HG03558 (cell line): ENCODE measurements at regions not wholly inside any gene's neighbourhood (a gene's known extent, or its start where the extent isn't known, plus 50 kb on each side); places are given as distances from the start of the nearest gene placed in this dataset.
"Not testable (repeated sequence)": the region's sequence is repeated elsewhere in the genome, so short reads cannot be mapped to it uniquely, and the experiment has no call there.

Experiments
- ATAC-seq: cut with Tn5 transposase; IDR thresholded peaks from one replicate; pipeline ENCODE4 v1.9.1; 2021; ENCODE audit warnings: moderate number of reproducible peaks; ENCODE audit not compliant: unreplicated experiment; ENCODE audit errors: extremely low read depth

GRCh38 chrX:44785652-44786051, 58.2 kb upstream of the DUSP21 start:
- no peak for ATAC-seq

- ATAC-seq = no peak
These were observed 59.6 kb upstream of the DUSP21 start for GRCh38 chrX:44784241-44784640.

- no peak for ATAC-seq
These were observed 65.6 kb upstream of the DUSP21 start for GRCh38 chrX:44778254-44778653.

- no peak for ATAC-seq
These were observed 68.1 kb upstream of the DUSP21 start for GRCh38 chrX:44775726-44776125.

GRCh38 chrX:44774066-44774465, 69.8 kb upstream of the DUSP21 start:
- ATAC-seq = not testable (repeated sequence)

GRCh38 chrX:44770121-44770520, 73.7 kb upstream of the DUSP21 start:
- no peak for ATAC-seq

GRCh38 chrX:44767308-44767707, 76.5 kb upstream of the DUSP21 start:
- ATAC-seq = no peak

GRCh38 chrX:44765556-44765955, 78.3 kb upstream of the DUSP21 start:
- ATAC-seq = no peak

GRCh38 chrX:44747969-44748368, 95.9 kb upstream of the DUSP21 start:
- no peak for ATAC-seq

- ATAC-seq = no peak
These were observed 96.5 kb upstream of the DUSP21 start for GRCh38 chrX:44747317-44747716.

GRCh38 chrX:44744799-44745198, 99.0 kb upstream of the DUSP21 start:
- no peak for ATAC-seq

GRCh38 chrX:44742480-44743155, 101.2 kb upstream of the DUSP21 start:
- no peak for ATAC-seq

- ATAC-seq = not testable (repeated sequence)
These were observed 102.0 kb upstream of the DUSP21 start for GRCh38 chrX:44741859-44742258.

- ATAC-seq = not testable (repeated sequence)
These were observed 102.4 kb upstream of the DUSP21 start for GRCh38 chrX:44741458-44741857.

- no peak for ATAC-seq
These were observed 108.3 kb upstream of the DUSP21 start for GRCh38 chrX:44735498-44735897.

GRCh38 chrX:44733931-44734330, 109.9 kb upstream of the DUSP21 start:
- no peak for ATAC-seq

- no peak for ATAC-seq
These were observed 112.7 kb upstream of the DUSP21 start for GRCh38 chrX:44731160-44731559.

- ATAC-seq = no peak
These were observed 120.4 kb upstream of the DUSP21 start for GRCh38 chrX:44723426-44723825.

- no peak for ATAC-seq
These were observed 135.4 kb upstream of the DUSP21 start for GRCh38 chrX:44708470-44708869.

- ATAC-seq = no peak
These were observed 137.8 kb upstream of the DUSP21 start for GRCh38 chrX:44705817-44706551.

- ATAC-seq = no peak
These were observed 145.5 kb upstream of the DUSP21 start for GRCh38 chrX:44698357-44698756.

GRCh38 chrX:44693255-44693654, 150.6 kb upstream of the DUSP21 start:
- no peak for ATAC-seq
